Pancreas (tissue), 10 donors: ENCODE measurements at regions not wholly inside any gene's neighbourhood (a gene's known extent, or its start where the extent isn't known, plus 50 kb on each side); places are given as distances from the start of the nearest gene placed in this dataset.

Source experiments
- ATAC-seq, 4 donors: fragments of 200-7000 bp; cut with Tn5 transposase; one replicate each; pipeline versions ENCODE4 v1.8.0 to v1.9.1; 2020; ENCODE audit warnings: mild to moderate bottlenecking in 4 of 4, moderate library complexity in 4 of 4
- DNase-seq, 6 donors: peaks; one replicate each; pipeline ENCODE4 v3.0.0-alpha.2; 2020
- FAIRE-seq: peaks from 2 replicates; lab custom pipeline; 2012; peaks lifted over from hg19 to GRCh38; lab: Jason Lieb, UNC
- H3K27ac ChIP-seq, 4 donors: fragments of 200-600 bp; sonication (generic); 1 replicate in 3 of 4; 2 replicates in 1 of 4; pipeline versions ENCODE4 v1.5.0 to v1.8.0; 2020
- H3K27me3 ChIP-seq, 4 donors: fragments of 200-600 bp; one replicate each; pipeline ENCODE4 v1.8.0; 2021
- H3K36me3 ChIP-seq, 3 donors: fragments of 200-600 bp; sonication (generic) in 1 of 3; one replicate each; pipeline versions ENCODE4 v1.5.0 to v1.8.0; 2020 to 2021
- H3K4me1 ChIP-seq, 3 donors: fragments of 200-600 bp; one replicate each; pipeline ENCODE4 v1.8.0; 2021
- H3K4me3 ChIP-seq, 4 donors: fragments of 200-600 bp; sonication (generic) in 2 of 4; one replicate each; pipeline versions ENCODE4 v1.5.0 to v1.8.0; 2020 to 2021
- H3K9me3 ChIP-seq, 4 donors: fragments of 200-600 bp; one replicate each; pipeline ENCODE4 v1.8.0; 2021
- CTCF ChIP-seq, 4 donors: fragments of 200-600 bp; sonication (generic) in 3 of 4; IDR thresholded peaks; one replicate each; pipeline versions ENCODE4 v1.5.0 to v1.8.0; 2021; ENCODE audit warnings: antibody characterized with exemption in 4 of 4
- WGBS, 2 donors: extraction: QIAGEN DNeasy Blood & Tissue Kit; methylation state at CpG; one replicate each; pipeline ENCODE4 v1.1.7; 2013; 5-methylcytosine and 5-hydroxymethylcytosine counted together
- intact Hi-C, 3 donors: fragments of 100-400 bp; cut with DNase I; formaldehyde crosslinking; loops; one replicate each; pipeline versions ENCODE4 v1.11.1 to v1.14.2; 2022
- donor health status: healthy with polysubstance abuse.
- donor health status: DM: no; HTN: no; CAD: no; lungs with moderate emphysema.
- donor health status: DM: no; HTN: no; CAD: no.
- donor health status: control.
- donor health status: control.
- donor health status: Bipolar disorder and iron deficiency.
- donor health status: DM: yes; HTN: yes; CAD: no.
- donor health status: DM: no; HTN: no; CAD: no.
- donor health status: DM: no; HTN: no; CAD: no.
- donor health status: DM: yes; HTN: yes; CAD: no.

GRCh38 chr3:5290915-5291314, 103.4 kb downstream of the EDEM1 start:
- no peak for TF ChIP-seq CTCF (IDR thresholded peaks at IDR 0.05)
- FAIRE-seq = no peak
- Histone ChIP-seq H3K9me3 (no peaks in the 10 kb centered on the region), H3K4me3 (no peak overlapping the region), H3K36me3 (no peaks in the 10 kb centered on the region), H3K27ac (no peak overlapping the region), H3K4me1 (no peaks in the 10 kb centered on the region), H3K27me3 (no peaks in the 10 kb centered on the region)
- WGBS, 2 donors = 73 to 81% methylated on average over 3 of the region's 3 CpGs
- no peak for ATAC-seq
- no peak for DNase-seq
- intact Hi-C loops = no loop called here

GRCh38 chr3:5292512-5292911, 105.0 kb downstream of the EDEM1 start:
- DNase-seq = no peak
- Histone ChIP-seq H3K4me1 (no peaks in the 10 kb centered on the region), H3K27ac (no peak overlapping the region), H3K4me3 (no peak overlapping the region), H3K9me3 (no peaks in the 10 kb centered on the region), H3K36me3 (no peaks in the 10 kb centered on the region), H3K27me3 (no peaks in the 10 kb centered on the region)
- no peak for TF ChIP-seq CTCF (IDR thresholded peaks at IDR 0.05)
- FAIRE-seq = no peak
- intact Hi-C loops = no loop called here
- ATAC-seq = no peak
- WGBS, 2 donors = 66 to 78% methylated on average over 7 of the region's 7 CpGs

GRCh38 chr3:5293207-5293606, 105.7 kb downstream of the EDEM1 start:
- H3K36me3 ChIP-seq = no peaks in the 10 kb centered on the region
- H3K27ac ChIP-seq = no peak overlapping the region
- ATAC-seq (no peak), DNase-seq (no peak), FAIRE-seq (no peak)
- 26 to 32% methylated on average over 2 of the region's 2 CpGs for WGBS, 2 donors
- H3K9me3 ChIP-seq = no peaks in the 10 kb centered on the region
- no peaks in the 10 kb centered on the region for H3K4me1 ChIP-seq
- no peak overlapping the region for H3K4me3 ChIP-seq
- intact Hi-C loops = no loop called here
- TF ChIP-seq CTCF (IDR thresholded peaks at IDR 0.05) = no peak
- no peaks in the 10 kb centered on the region for H3K27me3 ChIP-seq

- Histone ChIP-seq H3K4me3 (no peak overlapping the region), H3K36me3 (no peaks in the 10 kb centered on the region), H3K27me3 (no peaks in the 10 kb centered on the region), H3K9me3 (no peaks in the 10 kb centered on the region), H3K27ac (no peak overlapping the region), H3K4me1 (no peaks in the 10 kb centered on the region)
- no peak for ATAC-seq
- 84 to 92% methylated on average over 4 of the region's 4 CpGs for WGBS, 2 donors
- FAIRE-seq = no peak
- TF ChIP-seq CTCF (IDR thresholded peaks at IDR 0.05) = no peak
- intact Hi-C loops = no loop called here
- DNase-seq = no peak
These were observed 106.8 kb downstream of the EDEM1 start for GRCh38 chr3:5294356-5294755.

- Histone ChIP-seq H3K27ac (no peak overlapping the region), H3K27me3 (no peaks in the 10 kb centered on the region), H3K9me3 (no peaks in the 10 kb centered on the region), H3K4me1 (no peaks in the 10 kb centered on the region), H3K36me3 (no peaks in the 10 kb centered on the region), H3K4me3 (no peak overlapping the region)
- intact Hi-C loops = no loop called here
- DNase-seq (no peak), FAIRE-seq (no peak), ATAC-seq (no peak)
- TF ChIP-seq CTCF (IDR thresholded peaks at IDR 0.05) = no peak
- WGBS, 2 donors = 91 to 92% methylated on average over 1 of the region's 1 CpG
These were observed 107.7 kb downstream of the EDEM1 start for GRCh38 chr3:5295191-5295690.
